H1 (cell line): ENCODE measurements at regions not wholly inside any gene's neighbourhood (a gene's known extent, or its start where the extent isn't known, plus 50 kb on each side); places are given as distances from the start of the nearest gene placed in this dataset.

Experiments
- CEBPB ChIP-seq: IDR thresholded peaks from 2 replicates; pipeline ENCODE4 v1.6.1; 2012; ENCODE audit warnings: low read depth, low read length
- CHD2 ChIP-seq: IDR thresholded peaks from 2 replicates; pipeline ENCODE4 v1.6.1; 2012; ENCODE audit warnings: low read length, improper control_type of control experiment
- CTBP2 ChIP-seq: IDR thresholded peaks from 2 replicates; pipeline ENCODE4 v1.7.0; 2011; ENCODE audit warnings: borderline replicate concordance, mild to moderate bottlenecking, moderate library complexity, mixed read lengths, low read length; ENCODE audit not compliant: insufficient read depth, insufficient read length
- HDAC6 ChIP-seq: IDR thresholded peaks from one replicate; pipeline ENCODE4 v1.7.1; 2012; ENCODE audit warnings: low read depth, mild to moderate bottlenecking, inconsistent platforms, low read length, moderate library complexity
- MAFK ChIP-seq: IDR thresholded peaks from 2 replicates; pipeline ENCODE4 v1.6.1; 2012; ENCODE audit warnings: low read depth, mild to moderate bottlenecking, improper control_type of control experiment, low read length
- NANOG ChIP-seq: IDR thresholded peaks from 2 replicates; pipeline ENCODE4 v1.6.1; 2011; ENCODE audit warnings: low read length, low read depth, mild to moderate bottlenecking, inconsistent platforms; ENCODE audit not compliant: insufficient read depth, poor library complexity, severe bottlenecking
- NRF1 ChIP-seq: IDR thresholded peaks from 2 replicates; pipeline ENCODE4 v1.6.1; 2011; ENCODE audit warnings: mild to moderate bottlenecking, low read depth, low read length, improper control_type of control experiment
- RNF2 ChIP-seq: fragments of 200-900, 300-1000 bp; sonication (generic); IDR thresholded peaks from 2 replicates; pipeline ENCODE4 v1.7.1; 2016; ENCODE audit warnings: borderline replicate concordance, low read depth, mild to moderate bottlenecking, antibody characterized with exemption, low read length; ENCODE audit not compliant: poor library complexity, severe bottlenecking; ENCODE audit errors: missing control alignments
- SIX5 ChIP-seq: IDR thresholded peaks from 2 replicates; pipeline ENCODE4 v1.6.1; 2011; ENCODE audit warnings: mild to moderate bottlenecking, low read depth, low read length
- SUZ12 ChIP-seq: fragments of 200-600 bp; sonication (generic); IDR thresholded peaks from 2 replicates; pipeline ENCODE4 v1.6.1; 2012; ENCODE audit warnings: mild to moderate bottlenecking, inconsistent platforms, low read length, moderate library complexity, mixed read lengths
- TAF1 ChIP-seq: IDR thresholded peaks from 2 replicates; pipeline ENCODE4 v1.6.1; 2011; ENCODE audit warnings: mild to moderate bottlenecking, low read depth, low read length
- TF ChIP-seq, protein P1 (sequence below): fragments of 300-600 bp; sonication (generic); IDR thresholded peaks from 2 replicates; pipeline ENCODE4 v1.7.1; 2012; ENCODE audit warnings: low read length, moderate library complexity, mild to moderate bottlenecking, inconsistent platforms; ENCODE audit not compliant: insufficient replicate concordance

DNA sequence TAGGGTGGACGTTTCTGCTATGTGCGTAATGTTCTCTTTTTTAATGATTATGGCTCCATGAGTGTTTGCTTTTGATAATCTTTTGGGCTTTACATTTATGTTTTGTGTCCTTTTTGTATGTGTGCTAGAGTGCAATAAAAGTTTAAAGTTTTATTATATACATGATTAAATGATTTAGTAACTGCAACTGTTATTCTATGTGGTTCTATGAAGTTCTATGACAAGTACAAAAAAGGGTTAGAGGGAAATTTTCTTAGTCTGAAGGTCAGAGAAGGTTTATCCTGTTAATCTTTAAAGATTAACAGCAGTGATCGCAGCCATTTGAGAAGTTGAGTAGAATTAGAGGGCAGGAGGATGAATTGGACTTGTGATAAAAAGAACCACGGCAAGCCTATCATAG is 386.4 kb upstream of the CHRM3 start (continued):
- TF ChIP-seq, protein P1, sequence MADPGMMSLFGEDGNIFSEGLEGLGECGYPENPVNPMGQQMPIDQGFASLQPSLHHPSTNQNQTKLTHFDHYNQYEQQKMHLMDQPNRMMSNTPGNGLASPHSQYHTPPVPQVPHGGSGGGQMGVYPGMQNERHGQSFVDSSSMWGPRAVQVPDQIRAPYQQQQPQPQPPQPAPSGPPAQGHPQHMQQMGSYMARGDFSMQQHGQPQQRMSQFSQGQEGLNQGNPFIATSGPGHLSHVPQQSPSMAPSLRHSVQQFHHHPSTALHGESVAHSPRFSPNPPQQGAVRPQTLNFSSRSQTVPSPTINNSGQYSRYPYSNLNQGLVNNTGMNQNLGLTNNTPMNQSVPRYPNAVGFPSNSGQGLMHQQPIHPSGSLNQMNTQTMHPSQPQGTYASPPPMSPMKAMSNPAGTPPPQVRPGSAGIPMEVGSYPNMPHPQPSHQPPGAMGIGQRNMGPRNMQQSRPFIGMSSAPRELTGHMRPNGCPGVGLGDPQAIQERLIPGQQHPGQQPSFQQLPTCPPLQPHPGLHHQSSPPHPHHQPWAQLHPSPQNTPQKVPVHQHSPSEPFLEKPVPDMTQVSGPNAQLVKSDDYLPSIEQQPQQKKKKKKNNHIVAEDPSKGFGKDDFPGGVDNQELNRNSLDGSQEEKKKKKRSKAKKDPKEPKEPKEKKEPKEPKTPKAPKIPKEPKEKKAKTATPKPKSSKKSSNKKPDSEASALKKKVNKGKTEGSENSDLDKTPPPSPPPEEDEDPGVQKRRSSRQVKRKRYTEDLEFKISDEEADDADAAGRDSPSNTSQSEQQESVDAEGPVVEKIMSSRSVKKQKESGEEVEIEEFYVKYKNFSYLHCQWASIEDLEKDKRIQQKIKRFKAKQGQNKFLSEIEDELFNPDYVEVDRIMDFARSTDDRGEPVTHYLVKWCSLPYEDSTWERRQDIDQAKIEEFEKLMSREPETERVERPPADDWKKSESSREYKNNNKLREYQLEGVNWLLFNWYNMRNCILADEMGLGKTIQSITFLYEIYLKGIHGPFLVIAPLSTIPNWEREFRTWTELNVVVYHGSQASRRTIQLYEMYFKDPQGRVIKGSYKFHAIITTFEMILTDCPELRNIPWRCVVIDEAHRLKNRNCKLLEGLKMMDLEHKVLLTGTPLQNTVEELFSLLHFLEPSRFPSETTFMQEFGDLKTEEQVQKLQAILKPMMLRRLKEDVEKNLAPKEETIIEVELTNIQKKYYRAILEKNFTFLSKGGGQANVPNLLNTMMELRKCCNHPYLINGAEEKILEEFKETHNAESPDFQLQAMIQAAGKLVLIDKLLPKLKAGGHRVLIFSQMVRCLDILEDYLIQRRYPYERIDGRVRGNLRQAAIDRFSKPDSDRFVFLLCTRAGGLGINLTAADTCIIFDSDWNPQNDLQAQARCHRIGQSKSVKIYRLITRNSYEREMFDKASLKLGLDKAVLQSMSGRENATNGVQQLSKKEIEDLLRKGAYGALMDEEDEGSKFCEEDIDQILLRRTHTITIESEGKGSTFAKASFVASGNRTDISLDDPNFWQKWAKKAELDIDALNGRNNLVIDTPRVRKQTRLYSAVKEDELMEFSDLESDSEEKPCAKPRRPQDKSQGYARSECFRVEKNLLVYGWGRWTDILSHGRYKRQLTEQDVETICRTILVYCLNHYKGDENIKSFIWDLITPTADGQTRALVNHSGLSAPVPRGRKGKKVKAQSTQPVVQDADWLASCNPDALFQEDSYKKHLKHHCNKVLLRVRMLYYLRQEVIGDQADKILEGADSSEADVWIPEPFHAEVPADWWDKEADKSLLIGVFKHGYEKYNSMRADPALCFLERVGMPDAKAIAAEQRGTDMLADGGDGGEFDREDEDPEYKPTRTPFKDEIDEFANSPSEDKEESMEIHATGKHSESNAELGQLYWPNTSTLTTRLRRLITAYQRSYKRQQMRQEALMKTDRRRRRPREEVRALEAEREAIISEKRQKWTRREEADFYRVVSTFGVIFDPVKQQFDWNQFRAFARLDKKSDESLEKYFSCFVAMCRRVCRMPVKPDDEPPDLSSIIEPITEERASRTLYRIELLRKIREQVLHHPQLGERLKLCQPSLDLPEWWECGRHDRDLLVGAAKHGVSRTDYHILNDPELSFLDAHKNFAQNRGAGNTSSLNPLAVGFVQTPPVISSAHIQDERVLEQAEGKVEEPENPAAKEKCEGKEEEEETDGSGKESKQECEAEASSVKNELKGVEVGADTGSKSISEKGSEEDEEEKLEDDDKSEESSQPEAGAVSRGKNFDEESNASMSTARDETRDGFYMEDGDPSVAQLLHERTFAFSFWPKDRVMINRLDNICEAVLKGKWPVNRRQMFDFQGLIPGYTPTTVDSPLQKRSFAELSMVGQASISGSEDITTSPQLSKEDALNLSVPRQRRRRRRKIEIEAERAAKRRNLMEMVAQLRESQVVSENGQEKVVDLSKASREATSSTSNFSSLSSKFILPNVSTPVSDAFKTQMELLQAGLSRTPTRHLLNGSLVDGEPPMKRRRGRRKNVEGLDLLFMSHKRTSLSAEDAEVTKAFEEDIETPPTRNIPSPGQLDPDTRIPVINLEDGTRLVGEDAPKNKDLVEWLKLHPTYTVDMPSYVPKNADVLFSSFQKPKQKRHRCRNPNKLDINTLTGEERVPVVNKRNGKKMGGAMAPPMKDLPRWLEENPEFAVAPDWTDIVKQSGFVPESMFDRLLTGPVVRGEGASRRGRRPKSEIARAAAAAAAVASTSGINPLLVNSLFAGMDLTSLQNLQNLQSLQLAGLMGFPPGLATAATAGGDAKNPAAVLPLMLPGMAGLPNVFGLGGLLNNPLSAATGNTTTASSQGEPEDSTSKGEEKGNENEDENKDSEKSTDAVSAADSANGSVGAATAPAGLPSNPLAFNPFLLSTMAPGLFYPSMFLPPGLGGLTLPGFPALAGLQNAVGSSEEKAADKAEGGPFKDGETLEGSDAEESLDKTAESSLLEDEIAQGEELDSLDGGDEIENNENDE: no peak
- TF ChIP-seq CEBPB: no peak
- TF ChIP-seq HDAC6: no peak
- TF ChIP-seq TAF1: no peak
- TF ChIP-seq MAFK: no peak
- TF ChIP-seq SUZ12: no peak
- TF ChIP-seq CTBP2: no peak
- no peak for TF ChIP-seq SIX5
- no peak for TF ChIP-seq NANOG
- TF ChIP-seq NRF1: no peak
- no peak for TF ChIP-seq RNF2
- TF ChIP-seq CHD2: no peak
